Liver (tissue), 8 donors: ENCODE measurements at regions not wholly inside any gene's neighbourhood (a gene's known extent, or its start where the extent isn't known, plus 50 kb on each side); places are given as distances from the start of the nearest gene placed in this dataset.

ENCODE experiments used
- DNase-seq: peaks from one replicate; pipeline ENCODE4 v3.0.0-alpha.2; 2017; ENCODE audit warnings: low spot score
- H3K27ac ChIP-seq, 2 donors: one replicate each; pipeline ENCODE4 v1.7.0; 2013; ENCODE audit warnings: inconsistent platforms in 2 of 2, low read length in 2 of 2, control low read depth in 1 of 2, low read depth in 1 of 2, mild to moderate bottlenecking in 1 of 2
- H3K27me3 ChIP-seq, 4 donors: one replicate each; pipeline versions ENCODE4 v1.6.1 to v1.7.0; 2013; ENCODE audit warnings: low read length in 3 of 4, inconsistent platforms in 1 of 4, mild to moderate bottlenecking in 1 of 4, moderate library complexity in 1 of 4; ENCODE audit not compliant: control insufficient read depth in 4 of 4, insufficient read depth in 4 of 4
- H3K36me3 ChIP-seq, 4 donors: one replicate each; pipeline versions ENCODE4 v1.6.1 to v1.7.0; 2013; ENCODE audit warnings: low read length in 3 of 4, mild to moderate bottlenecking in 3 of 4, low read depth in 1 of 4, moderate library complexity in 1 of 4; ENCODE audit not compliant: control insufficient read depth in 4 of 4, insufficient read depth in 3 of 4
- H3K4me1 ChIP-seq, 4 donors: one replicate each; pipeline versions ENCODE4 v1.6.1 to v1.7.0; 2013; ENCODE audit warnings: low read length in 3 of 4, mild to moderate bottlenecking in 3 of 4, moderate library complexity in 1 of 4; ENCODE audit not compliant: control insufficient read depth in 4 of 4, insufficient read depth in 4 of 4
- H3K4me3 ChIP-seq, 3 donors: one replicate each; pipeline versions ENCODE4 v1.6.1 to v1.7.0; 2013; ENCODE audit warnings: low read length in 3 of 3, control low read depth in 1 of 3, low read depth in 1 of 3, mild to moderate bottlenecking in 1 of 3
- H3K9ac ChIP-seq, 2 donors: one replicate each; pipeline ENCODE4 v1.7.0; 2013; ENCODE audit warnings: low read length in 2 of 2, mild to moderate bottlenecking in 2 of 2, moderate library complexity in 2 of 2, control low read depth in 1 of 2, low read depth in 1 of 2
- H3K9me3 ChIP-seq, 4 donors: one replicate each; pipeline versions ENCODE4 v1.6.1 to v1.7.0; 2013; ENCODE audit warnings: low read length in 3 of 4; ENCODE audit not compliant: control insufficient read depth in 4 of 4
- EGR1 ChIP-seq, 2 donors: IDR thresholded peaks; 2 replicates each; pipeline ENCODE4 v1.6.1; 2016 to 2018; ENCODE audit warnings: antibody characterized with exemption in 2 of 2, low read depth in 2 of 2
- FOXA1 ChIP-seq: IDR thresholded peaks from 2 replicates; pipeline ENCODE4 v1.6.1; 2016; ENCODE audit warnings: antibody characterized with exemption
- FOXA2 ChIP-seq: IDR thresholded peaks from 2 replicates; pipeline ENCODE4 v1.6.1; 2016; ENCODE audit warnings: antibody characterized with exemption
- HNF4A ChIP-seq, 2 donors: conservative IDR thresholded peaks; 2 replicates each; pipeline ENCODE4 v1.6.1; 2016; ENCODE audit warnings: antibody characterized with exemption in 2 of 2, mild to moderate bottlenecking in 2 of 2
- HNF4G ChIP-seq: IDR thresholded peaks from 2 replicates; pipeline ENCODE4 v1.6.1; 2016; ENCODE audit warnings: antibody characterized with exemption
- JUND ChIP-seq, 2 donors: IDR thresholded peaks; 2 replicates each; pipeline ENCODE4 v1.6.1; 2016; ENCODE audit warnings: antibody characterized with exemption in 2 of 2
- NR2F2 ChIP-seq: IDR thresholded peaks from 2 replicates; pipeline ENCODE4 v1.6.1; 2016; ENCODE audit warnings: antibody characterized with exemption
- RAD21 ChIP-seq, 2 donors: IDR thresholded peaks; 2 replicates each; pipeline ENCODE4 v1.6.1; 2016; ENCODE audit warnings: antibody characterized with exemption in 2 of 2, mild to moderate bottlenecking in 2 of 2
- RXRA ChIP-seq, 2 donors: IDR thresholded peaks; 2 replicates each; pipeline ENCODE4 v1.6.1; 2017 to 2018; ENCODE audit warnings: antibody characterized with exemption in 2 of 2, mild to moderate bottlenecking in 1 of 2
- SP1 ChIP-seq: IDR thresholded peaks from 2 replicates; pipeline ENCODE4 v1.6.1; 2018; ENCODE audit warnings: antibody characterized with exemption, mild to moderate bottlenecking
- TAF1 ChIP-seq: conservative IDR thresholded peaks from 2 replicates; pipeline ENCODE4 v1.6.1; 2016; ENCODE audit warnings: antibody characterized with exemption, mild to moderate bottlenecking
- YY1 ChIP-seq: IDR thresholded peaks from 2 replicates; pipeline ENCODE4 v1.6.1; 2016; ENCODE audit warnings: antibody characterized with exemption, mild to moderate bottlenecking
- WGBS: extraction: QIAGEN DNeasy Blood & Tissue Kit; methylation state at CpG from one replicate; pipeline ENCODE4 v1.1.7; 2013; 5-methylcytosine and 5-hydroxymethylcytosine counted together
- TF ChIP-seq, protein P1 (sequence below): IDR thresholded peaks from 2 replicates; pipeline ENCODE4 v1.6.1; 2016; ENCODE audit warnings: antibody characterized with exemption
- TF ChIP-seq, protein P2 (sequence below): IDR thresholded peaks from 2 replicates; pipeline ENCODE4 v1.6.1; 2016; ENCODE audit warnings: antibody characterized with exemption, mild to moderate bottlenecking
- TF ChIP-seq, protein P3 (sequence below): IDR thresholded peaks from 2 replicates; pipeline ENCODE4 v1.6.1; 2016; ENCODE audit warnings: antibody characterized with exemption
- TF ChIP-seq, protein P4 (sequence below): fragments of 150-350 bp; IDR thresholded peaks from 2 replicates; pipeline ENCODE4 v1.5.1; 2017; ENCODE audit warnings: improper control_type of control experiment, low read depth, low read length; ENCODE audit not compliant: missing input control
- TF ChIP-seq, protein P5 (sequence below): IDR thresholded peaks from 2 replicates; pipeline ENCODE4 v1.6.1; 2016; ENCODE audit warnings: antibody characterized with exemption
- donor health status: healthy.
- donor health status: healthy.
- donor health status: healthy.
- donor health status: healthy.
- donor health status: healthy.

DNA sequence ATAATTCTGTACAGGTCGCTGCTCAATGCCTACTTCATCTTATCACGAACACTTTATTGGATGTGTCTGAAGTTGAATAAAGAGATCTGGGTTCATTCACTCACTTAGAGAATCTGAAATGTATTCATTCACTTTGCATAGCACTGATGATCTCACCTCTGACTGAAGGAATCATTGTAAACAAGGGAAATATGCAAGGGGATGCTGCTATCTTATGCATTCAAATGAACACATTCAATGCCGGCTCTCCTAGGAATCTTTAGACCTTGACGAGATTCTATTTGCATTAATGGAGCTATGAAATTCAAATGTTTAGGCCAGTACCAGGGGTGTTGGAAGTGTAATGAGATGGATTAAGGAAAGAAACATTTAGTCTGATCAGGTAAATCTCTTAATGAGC lies 200.6 kb upstream of the COBL start:
- H3K9ac ChIP-seq = no peak overlapping the region
- no peaks in the 10 kb centered on the region for H3K36me3 ChIP-seq
- H3K4me1 ChIP-seq = no peaks in the 10 kb centered on the region
- H3K9me3 ChIP-seq = no peaks in the 10 kb centered on the region
- WGBS = 75% methylated on average over 4 of the region's 4 CpGs
- no peak for DNase-seq
- TF ChIP-seq NR2F2 (no peak), YY1 (no peak), FOXA1 (no peak), SP1 (no peak), HNF4G (no peak), RXRA (IDR thresholded peaks at IDR 0.05) (no peak), HNF4A (conservative IDR thresholded peaks at IDR 0.05) (no peak), RAD21 (IDR thresholded peaks at IDR 0.05) (no peak), FOXA2 (no peak), JUND (IDR thresholded peaks at IDR 0.05) (no peak), EGR1 (IDR thresholded peaks at IDR 0.05; ENCODE audit: low read depth in 2 of 2) (no peak), TAF1 (no peak)
- TF ChIP-seq, protein P1, sequence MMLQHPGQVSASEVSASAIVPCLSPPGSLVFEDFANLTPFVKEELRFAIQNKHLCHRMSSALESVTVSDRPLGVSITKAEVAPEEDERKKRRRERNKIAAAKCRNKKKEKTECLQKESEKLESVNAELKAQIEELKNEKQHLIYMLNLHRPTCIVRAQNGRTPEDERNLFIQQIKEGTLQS = no peak
- TF ChIP-seq, protein P2, sequence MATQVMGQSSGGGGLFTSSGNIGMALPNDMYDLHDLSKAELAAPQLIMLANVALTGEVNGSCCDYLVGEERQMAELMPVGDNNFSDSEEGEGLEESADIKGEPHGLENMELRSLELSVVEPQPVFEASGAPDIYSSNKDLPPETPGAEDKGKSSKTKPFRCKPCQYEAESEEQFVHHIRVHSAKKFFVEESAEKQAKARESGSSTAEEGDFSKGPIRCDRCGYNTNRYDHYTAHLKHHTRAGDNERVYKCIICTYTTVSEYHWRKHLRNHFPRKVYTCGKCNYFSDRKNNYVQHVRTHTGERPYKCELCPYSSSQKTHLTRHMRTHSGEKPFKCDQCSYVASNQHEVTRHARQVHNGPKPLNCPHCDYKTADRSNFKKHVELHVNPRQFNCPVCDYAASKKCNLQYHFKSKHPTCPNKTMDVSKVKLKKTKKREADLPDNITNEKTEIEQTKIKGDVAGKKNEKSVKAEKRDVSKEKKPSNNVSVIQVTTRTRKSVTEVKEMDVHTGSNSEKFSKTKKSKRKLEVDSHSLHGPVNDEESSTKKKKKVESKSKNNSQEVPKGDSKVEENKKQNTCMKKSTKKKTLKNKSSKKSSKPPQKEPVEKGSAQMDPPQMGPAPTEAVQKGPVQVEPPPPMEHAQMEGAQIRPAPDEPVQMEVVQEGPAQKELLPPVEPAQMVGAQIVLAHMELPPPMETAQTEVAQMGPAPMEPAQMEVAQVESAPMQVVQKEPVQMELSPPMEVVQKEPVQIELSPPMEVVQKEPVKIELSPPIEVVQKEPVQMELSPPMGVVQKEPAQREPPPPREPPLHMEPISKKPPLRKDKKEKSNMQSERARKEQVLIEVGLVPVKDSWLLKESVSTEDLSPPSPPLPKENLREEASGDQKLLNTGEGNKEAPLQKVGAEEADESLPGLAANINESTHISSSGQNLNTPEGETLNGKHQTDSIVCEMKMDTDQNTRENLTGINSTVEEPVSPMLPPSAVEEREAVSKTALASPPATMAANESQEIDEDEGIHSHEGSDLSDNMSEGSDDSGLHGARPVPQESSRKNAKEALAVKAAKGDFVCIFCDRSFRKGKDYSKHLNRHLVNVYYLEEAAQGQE = no peak
- TF ChIP-seq, protein P3, sequence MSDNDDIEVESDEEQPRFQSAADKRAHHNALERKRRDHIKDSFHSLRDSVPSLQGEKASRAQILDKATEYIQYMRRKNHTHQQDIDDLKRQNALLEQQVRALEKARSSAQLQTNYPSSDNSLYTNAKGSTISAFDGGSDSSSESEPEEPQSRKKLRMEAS = no peak
- TF ChIP-seq, protein P4, sequence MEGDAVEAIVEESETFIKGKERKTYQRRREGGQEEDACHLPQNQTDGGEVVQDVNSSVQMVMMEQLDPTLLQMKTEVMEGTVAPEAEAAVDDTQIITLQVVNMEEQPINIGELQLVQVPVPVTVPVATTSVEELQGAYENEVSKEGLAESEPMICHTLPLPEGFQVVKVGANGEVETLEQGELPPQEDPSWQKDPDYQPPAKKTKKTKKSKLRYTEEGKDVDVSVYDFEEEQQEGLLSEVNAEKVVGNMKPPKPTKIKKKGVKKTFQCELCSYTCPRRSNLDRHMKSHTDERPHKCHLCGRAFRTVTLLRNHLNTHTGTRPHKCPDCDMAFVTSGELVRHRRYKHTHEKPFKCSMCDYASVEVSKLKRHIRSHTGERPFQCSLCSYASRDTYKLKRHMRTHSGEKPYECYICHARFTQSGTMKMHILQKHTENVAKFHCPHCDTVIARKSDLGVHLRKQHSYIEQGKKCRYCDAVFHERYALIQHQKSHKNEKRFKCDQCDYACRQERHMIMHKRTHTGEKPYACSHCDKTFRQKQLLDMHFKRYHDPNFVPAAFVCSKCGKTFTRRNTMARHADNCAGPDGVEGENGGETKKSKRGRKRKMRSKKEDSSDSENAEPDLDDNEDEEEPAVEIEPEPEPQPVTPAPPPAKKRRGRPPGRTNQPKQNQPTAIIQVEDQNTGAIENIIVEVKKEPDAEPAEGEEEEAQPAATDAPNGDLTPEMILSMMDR = no peak
- TF ChIP-seq, protein P5, sequence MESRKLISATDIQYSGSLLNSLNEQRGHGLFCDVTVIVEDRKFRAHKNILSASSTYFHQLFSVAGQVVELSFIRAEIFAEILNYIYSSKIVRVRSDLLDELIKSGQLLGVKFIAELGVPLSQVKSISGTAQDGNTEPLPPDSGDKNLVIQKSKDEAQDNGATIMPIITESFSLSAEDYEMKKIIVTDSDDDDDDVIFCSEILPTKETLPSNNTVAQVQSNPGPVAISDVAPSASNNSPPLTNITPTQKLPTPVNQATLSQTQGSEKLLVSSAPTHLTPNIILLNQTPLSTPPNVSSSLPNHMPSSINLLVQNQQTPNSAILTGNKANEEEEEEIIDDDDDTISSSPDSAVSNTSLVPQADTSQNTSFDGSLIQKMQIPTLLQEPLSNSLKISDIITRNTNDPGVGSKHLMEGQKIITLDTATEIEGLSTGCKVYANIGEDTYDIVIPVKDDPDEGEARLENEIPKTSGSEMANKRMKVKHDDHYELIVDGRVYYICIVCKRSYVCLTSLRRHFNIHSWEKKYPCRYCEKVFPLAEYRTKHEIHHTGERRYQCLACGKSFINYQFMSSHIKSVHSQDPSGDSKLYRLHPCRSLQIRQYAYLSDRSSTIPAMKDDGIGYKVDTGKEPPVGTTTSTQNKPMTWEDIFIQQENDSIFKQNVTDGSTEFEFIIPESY = no peak
- H3K27me3 ChIP-seq = peaks cover 0 to 4% (median 0%) of the 10 kb centered on the region in 4 donors
- no peak overlapping the region for H3K4me3 ChIP-seq
- H3K27ac ChIP-seq = no peak overlapping the region

DNA sequence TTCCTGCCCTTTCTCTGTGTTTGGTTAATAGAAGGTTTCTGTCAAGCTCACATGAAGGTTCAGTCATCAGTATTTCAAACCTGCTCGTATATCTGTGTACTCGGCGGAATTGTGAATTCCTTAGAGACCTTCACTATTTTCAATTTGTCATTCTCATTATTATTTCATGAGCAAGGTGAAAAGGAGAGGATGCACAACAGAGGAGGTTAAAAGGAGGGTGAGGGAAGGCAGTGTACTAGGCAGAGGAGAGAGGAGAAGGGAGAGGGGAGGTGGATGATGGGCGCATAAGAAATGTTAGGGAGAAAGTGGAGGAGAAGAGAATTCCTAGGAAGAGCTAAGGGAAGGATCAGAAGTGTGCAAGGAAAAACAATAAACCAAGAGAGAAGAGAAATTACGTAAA lies 185.0 kb upstream of the COBL start:
- no peaks in the 10 kb centered on the region for H3K4me1 ChIP-seq
- H3K9me3 ChIP-seq = no peaks in the 10 kb centered on the region
- no peaks in the 10 kb centered on the region for H3K27me3 ChIP-seq
- TF ChIP-seq, protein P2 = no peak
- TF ChIP-seq FOXA1 (no peak), RXRA (IDR thresholded peaks at IDR 0.05) (no peak), JUND (IDR thresholded peaks at IDR 0.05) (no peak), NR2F2 (no peak)
- TF ChIP-seq, protein P5 = no peak
- H3K4me3 ChIP-seq = no peak overlapping the region
- WGBS = 82% methylated on average over 5 of the region's 5 CpGs
- H3K27ac ChIP-seq = no peak overlapping the region
- DNase-seq = no peak
- H3K9ac ChIP-seq = no peak overlapping the region
- H3K36me3 ChIP-seq = no peaks in the 10 kb centered on the region
